Activated CD4-positive, alpha-beta T cell treated with anti-CD3 and anti-CD28 coated beads for 48 hours (primary cell): ENCODE measurements at regions not wholly inside any gene's neighbourhood (a gene's known extent, or its start where the extent isn't known, plus 50 kb on each side); places are given as distances from the start of the nearest gene placed in this dataset.
"Not testable (repeated sequence)": the region's sequence is repeated elsewhere in the genome, so short reads cannot be mapped to it uniquely, and the experiment has no call there.

Source experiments
- DNase-seq: peaks from one replicate; pipeline ENCODE4 v3.0.0-alpha.2; 2020

GRCh38 chr1:244326757-244327156, 125.0 kb downstream of the ADSS2 start:
- no peak for DNase-seq

DNA sequence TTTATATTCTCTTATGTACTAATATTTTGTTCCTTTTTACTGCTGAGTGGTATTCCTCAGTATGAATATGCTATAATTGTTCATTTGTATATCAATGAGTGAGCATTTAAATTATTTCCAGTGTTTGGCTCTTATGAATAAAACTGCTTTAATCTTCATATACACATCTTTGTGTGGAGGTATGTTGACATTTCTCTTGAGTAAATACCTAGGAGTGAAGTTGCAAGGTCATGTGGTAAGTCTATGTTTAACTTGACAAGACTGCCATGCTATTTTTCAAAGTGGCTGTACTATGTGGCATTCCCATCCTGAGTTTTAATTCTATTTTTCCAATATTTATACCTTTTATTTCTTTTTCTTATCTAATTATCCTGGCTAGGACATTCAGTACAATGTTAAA, 124.2 kb downstream of the ADSS2 start:
- no peak for DNase-seq

DNA sequence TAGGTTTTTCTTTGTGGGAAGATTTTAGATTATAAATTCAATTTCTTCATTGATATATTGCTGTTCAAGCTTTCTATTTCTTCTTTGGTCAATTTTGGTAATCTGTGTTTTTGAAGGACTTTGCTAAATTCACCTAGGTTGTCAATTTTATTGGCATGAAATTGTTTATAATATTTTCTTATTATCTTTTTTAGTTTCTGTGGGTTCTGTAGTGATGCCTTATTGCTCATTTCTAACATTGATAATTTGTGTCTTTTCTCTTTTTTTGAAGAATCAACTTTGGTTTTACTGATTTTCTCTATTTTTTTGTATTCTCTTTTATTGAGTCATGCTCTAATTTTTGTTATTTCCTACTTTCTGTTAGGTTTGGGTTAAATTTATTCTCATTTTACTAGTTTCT, 123.2 kb downstream of the ADSS2 start:
- DNase-seq = no peak

- DNase-seq = no peak
Measured at GRCh38 chr1:244329591-244330317, 122.0 kb downstream of the ADSS2 start.

- no peak for DNase-seq
Measured at GRCh38 chr1:244330318-244330625, 121.4 kb downstream of the ADSS2 start.

DNA sequence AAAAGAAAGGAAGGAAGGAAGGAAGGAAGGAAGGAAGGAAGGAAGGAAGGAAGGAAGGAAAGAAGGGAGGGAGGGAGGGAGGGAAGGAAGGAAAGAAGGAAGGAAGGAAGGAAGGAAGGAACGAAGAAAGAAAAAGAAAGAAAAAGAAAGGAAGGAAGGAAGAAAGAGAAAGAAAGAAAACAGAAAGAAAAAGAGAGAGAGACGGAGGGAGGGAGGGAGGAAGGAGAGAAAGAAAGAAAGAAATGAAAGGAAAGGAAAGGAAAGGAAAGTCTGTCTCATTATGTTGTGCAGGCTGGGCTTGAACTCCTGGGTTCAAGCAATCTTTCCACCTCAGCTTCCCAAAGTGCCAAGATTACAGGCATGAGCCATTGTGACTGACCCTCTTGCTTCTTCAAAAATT, 118.9 kb downstream of the ADSS2 start:
- DNase-seq = not testable (repeated sequence)

DNA sequence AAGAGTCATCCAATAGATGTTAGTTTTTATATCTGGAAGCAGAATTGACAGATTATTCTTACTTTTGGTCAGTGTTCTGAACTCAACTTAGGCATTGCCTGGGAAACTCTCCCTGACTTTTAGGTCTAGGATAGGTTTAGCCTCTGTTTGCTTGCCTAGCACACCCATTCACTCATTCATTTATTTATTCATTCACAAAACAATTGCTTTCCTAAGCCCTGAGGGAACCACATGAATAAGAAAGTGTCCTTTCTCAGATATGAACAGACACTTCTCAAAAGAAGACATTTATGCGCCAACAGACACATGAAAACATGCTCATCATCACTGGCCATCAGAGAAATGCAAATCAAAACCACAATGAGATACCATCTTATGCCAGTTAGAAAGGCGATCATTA, 117.4 kb downstream of the ADSS2 start:
- not testable (repeated sequence) for DNase-seq

GRCh38 chr1:244334842-244335241, 116.9 kb downstream of the ADSS2 start:
- DNase-seq = not testable (repeated sequence)

- DNase-seq = no peak
Measured at GRCh38 chr1:244335456-244335855, 116.3 kb downstream of the ADSS2 start.

GRCh38 chr1:244336232-244336899, 115.3 kb downstream of the ADSS2 start:
- no peak for DNase-seq

DNA sequence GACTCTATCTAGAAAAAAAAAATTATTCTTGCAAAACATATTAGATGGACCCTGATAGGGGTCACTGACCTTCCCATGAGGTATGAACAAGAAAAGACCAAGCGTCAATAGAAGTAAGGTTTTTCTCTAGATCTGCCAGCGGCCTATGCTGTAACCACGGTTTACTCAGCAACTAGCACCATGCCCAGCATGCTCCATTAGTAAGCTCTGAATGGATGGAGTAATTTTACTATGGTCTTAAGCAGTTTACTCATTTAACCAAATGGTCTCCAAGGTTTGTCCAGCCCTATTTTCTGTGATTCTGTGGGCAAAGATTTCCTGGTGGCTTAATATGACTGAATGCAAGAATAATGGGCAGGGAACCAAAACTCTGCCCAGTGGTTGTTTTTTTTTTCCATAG, 113.9 kb downstream of the ADSS2 start:
- no peak for DNase-seq

DNA sequence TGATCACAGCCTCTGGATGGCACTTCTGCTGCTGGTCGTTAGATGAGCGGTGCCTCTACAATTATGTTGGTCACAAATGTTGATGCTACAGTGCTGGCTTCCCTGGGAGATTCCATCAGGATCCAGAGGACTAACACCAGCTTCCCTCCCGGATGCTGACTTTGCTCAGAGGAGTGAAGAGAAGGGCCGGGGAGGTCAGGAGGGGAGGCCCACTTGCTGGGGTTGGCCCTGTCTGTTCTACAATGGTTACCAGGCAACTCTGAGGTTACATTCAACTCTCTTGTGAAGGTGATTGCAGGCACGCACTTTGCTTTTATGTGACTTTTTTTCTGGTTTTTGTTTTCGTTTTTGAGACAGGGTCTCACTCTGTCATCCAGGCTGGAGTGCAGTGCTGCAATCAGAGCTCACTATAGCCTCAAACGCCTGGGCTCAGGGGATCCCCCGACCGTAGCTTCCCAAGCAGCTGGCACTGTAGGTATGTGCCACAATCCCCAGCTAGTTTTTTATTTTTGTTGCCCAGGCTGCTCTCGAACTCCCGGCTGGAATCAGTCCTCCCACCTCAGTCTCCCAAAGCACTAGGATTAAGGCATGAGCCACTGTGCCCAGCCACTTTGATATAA, 112.5 kb downstream of the ADSS2 start:
- DNase-seq = no peak

DNA sequence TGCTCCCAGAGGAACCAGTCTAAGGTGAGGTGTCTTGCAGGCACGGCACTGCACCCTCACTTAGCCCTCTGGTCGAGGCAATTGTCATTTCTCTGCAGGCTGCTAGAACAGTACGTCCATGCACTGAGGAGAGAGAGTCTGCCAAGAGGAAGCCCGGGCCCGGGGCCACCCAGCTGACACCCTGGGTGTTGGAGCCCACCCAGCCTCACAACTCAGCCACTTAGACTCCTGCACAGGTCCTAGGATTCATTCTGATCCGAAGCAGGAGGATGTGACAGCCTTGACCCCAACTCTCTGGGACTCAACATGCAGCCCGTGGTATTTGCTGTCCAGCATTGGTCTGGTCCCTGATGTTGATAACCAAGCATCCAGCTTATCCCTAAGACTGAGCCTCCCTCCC, 111.9 kb downstream of the ADSS2 start:
- no peak for DNase-seq

GRCh38 chr1:244340396-244340795, 111.3 kb downstream of the ADSS2 start:
- DNase-seq = no peak

DNA sequence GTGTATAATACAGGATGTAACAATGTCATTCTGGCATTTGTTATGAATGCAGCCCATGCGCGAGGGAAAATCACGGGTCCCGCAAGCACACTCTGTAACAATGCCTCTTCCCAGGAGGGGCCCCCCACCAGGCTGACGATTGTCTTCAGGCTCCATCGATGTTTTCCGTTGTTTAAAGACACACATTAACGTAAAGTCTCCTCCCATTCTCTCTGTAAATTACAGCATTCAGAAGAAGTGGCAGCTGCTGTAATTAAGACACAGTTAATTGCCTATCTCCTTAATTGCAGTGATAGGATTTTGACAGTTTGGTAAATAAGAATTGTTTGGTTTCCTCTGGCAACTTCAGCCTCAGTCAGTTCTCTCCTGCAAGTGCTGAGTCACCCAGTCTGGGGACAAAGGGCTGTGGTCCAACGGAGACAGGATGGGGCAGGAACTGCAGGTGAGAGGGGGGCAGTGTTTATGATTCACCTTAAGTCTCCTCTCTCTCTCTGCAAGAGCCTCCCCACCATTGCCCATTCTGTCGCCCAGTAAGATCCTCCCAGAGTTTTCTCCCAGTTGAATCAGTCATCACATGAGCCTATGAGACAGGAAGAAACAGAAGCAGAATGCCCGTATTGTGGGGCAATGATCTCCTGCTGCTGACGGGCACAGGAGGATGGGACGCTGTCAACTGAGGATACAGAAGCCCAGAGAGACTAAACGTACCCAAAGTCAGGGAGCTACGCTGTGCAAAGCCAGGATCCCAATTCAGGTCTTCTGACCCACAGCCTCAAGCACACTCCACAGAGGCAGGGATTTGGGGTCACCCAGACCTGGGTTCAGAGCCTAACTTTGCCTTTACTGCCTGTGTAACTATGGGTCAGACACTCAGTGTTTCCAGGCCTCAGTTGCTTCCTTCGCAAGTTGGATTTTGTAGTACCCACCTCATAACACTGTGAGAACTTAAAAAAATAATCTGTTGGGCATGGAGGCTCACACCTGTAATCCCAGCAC, 110.0 kb downstream of the ADSS2 start:
- DNase-seq = peak; percentile 18

DNA sequence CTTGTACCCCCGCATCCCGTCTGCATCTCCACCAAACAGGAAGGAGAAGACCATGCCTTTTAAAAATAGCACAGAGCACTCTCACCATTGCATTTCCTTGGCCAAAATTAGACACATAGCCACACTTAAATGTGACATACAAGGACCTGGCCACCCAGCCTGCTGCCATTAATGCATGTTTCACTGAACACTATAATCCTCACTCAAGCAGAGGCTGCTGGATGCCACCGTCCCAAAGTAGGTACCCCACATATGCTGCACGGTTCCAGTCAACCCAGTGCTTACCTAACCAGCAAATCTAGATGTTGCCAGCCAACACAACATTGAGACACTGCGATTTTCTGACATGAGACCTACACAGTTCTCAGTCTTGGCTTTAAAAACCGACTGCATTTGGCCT, 107.7 kb downstream of the ADSS2 start:
- DNase-seq = no peak

- no peak for DNase-seq
Measured at GRCh38 chr1:244346972-244347618, 104.6 kb downstream of the ADSS2 start.

- DNase-seq = no peak
Measured at GRCh38 chr1:244347942-244348341, 103.8 kb downstream of the ADSS2 start.

GRCh38 chr1:244349103-244349531, 102.6 kb downstream of the ADSS2 start:
- DNase-seq = no peak

DNA sequence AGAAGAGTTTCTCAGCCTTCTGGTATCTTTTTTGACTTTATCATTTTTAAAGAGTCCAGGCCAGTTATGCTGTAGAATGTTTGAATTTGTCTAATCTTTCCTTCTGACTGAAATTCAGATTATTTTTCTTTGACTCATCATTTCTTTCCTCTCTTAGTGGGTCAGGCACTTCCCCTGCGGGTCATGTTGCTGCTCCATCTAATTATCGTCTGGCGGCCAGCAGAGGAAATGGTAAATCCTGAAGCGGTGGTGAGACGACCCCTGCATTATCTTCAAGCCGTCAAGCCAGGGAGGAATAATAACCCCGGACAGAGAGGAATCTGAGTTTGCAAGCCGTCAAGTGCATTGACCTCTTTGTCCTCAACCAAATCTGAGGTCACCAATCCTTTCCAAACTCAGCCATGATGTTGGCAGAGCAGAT, 102.1 kb downstream of the ADSS2 start:
- no peak for DNase-seq

GRCh38 chr1:244350027-244350426, 101.7 kb downstream of the ADSS2 start:
- DNase-seq = no peak

DNA sequence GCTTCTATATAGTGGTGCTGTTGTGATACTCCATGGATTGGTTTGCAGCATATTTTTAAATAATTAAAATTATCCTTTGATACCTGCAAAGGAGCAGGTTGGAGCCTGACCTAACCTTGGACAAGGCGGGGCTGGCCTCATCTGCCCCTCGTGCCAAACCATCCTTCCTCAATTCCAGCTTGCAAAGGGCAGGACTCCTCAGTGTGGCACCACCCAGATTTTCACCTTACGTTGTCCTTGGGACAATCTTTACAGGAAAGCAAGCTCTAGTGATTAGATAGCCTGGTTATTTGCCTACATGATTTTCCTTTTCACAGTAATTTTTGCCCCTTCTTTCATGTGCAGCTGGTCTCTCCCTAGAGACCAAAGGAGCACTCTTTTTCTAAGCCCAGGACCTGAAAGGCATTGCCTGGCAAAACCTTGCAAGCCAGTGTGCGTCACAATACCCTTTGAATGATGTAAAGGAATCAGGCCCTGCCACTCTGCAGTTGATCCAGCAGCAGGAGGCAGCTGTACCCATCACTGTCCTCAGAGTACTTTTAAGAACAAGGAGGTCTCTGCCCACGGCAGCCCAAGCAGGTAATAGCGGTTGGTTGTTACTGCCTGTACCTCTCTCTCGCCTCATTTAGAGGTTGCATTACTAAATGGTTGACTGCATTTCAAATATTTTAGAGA, 99.4 kb downstream of the ADSS2 start:
- DNase-seq = no peak
